DMS 273 treated with DMSO at 0.1 percent for 48 hours (cell line): ENCODE measurements at regions not wholly inside any gene's neighbourhood (a gene's known extent, or its start where the extent isn't known, plus 50 kb on each side); places are given as distances from the start of the nearest gene placed in this dataset.
"Not testable (repeated sequence)": the region's sequence is repeated elsewhere in the genome, so short reads cannot be mapped to it uniquely, and the experiment has no call there.

Experiments used
- DNase-seq: peaks from one replicate; lab custom pipeline; 2025; lab: John Stamatoyannopoulos, UW

- DNase-seq, result no peak
Observed at GRCh38 chr5:9731159-9731558, 101.0 kb upstream of the TAS2R1 start.

GRCh38 chr5:9728261-9728660, 98.1 kb upstream of the TAS2R1 start:
- DNase-seq, result no peak

- DNase-seq, result no peak
Observed at GRCh38 chr5:9726931-9727330, 96.8 kb upstream of the TAS2R1 start.

- not testable (repeated sequence) for DNase-seq
Observed at GRCh38 chr5:9725265-9725664, 95.1 kb upstream of the TAS2R1 start.

DNA sequence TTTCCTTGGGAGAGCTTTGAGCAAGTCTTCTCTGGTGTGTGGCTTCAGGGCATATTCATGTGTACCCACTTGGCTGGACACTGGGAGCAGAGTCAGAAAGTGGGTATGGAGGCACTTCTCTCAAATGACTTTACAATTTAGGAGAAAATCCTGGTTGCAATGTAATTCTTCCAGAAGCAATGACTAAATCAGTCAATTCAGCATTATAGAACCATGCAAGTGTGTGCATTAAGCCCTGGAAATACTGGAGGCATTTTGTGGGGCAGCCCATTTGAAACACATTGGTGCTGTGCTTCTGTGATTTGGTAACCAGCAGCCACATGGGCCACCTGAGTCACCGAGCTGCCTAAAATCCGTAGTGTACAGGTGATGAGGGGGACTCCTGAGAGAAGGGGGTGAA, 94.6 kb upstream of the TAS2R1 start:
- DNase-seq, result no peak

DNA sequence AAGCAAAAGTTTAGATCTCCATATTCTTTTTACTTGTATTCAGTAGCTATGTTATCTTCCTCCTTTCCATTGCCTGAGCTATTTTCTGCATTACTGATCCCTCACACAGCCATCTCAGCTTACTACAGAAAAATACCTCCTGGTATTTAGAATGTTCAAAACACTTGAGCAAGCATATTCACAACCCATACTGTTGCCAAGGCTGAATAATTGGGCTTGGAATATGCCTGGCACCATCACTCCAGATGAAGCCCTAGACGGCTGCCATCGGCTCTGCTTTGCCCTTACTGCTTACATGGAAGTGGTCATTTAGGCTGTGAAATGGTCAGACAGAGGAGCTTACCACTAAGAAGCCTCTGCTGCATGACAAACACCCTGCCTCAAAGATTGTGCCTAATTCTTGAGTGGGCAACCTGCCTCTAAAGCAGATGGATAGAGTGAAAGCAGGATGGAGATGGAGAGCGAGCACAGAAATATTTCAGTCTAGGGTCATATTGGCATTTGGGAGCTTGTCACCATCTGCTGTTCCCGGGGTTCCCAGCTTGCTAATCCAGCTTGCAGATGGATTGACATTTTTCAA, 92.5 kb upstream of the TAS2R1 start:
- DNase-seq, result no peak

GRCh38 chr5:9721161-9721560, 91.0 kb upstream of the TAS2R1 start:
- DNase-seq, result no peak

DNA sequence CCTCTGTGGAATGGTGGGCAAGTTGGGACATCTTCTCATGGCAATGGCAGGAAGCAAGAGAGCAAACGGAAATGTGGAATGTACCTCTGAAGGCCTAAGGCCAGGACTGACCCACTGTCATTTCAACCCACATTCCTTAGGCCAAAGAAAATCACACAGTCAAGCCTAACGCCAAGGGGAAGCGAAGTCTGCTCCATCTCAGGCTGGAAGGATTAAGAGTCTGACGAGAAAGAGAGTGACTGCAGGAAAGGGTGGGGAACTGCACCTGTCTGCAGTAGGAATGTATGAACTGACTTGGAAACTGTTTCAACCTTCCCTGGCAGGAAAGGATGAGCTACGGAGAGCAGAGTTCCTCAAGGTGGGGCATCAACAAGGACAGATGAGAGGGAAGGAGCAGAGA, 90.2 kb upstream of the TAS2R1 start:
- no peak for DNase-seq

- no peak for DNase-seq
Observed at GRCh38 chr5:9716838-9717281, 86.7 kb upstream of the TAS2R1 start.

DNA sequence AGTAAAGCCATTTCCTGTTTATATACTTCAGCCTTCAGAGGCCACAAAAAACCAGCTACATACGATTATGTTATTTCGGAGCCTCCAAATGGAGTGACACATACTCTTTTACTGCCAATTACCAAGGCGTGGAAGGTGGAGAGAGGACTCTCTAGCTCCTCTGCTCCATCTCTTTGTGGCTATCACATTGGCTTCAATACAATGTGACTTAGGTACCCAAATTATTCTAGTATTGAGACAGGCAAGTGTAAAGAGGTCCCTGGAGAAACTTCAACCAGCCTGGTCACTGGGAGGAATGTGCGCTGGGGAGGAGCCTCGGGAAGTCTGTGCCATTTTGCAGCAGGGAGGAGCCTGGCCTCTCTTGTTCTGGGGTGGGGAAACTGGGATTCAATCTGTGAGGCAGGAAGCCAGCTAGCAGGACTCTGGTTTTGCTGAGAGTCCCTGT, 85.8 kb upstream of the TAS2R1 start:
- DNase-seq, result no peak

DNA sequence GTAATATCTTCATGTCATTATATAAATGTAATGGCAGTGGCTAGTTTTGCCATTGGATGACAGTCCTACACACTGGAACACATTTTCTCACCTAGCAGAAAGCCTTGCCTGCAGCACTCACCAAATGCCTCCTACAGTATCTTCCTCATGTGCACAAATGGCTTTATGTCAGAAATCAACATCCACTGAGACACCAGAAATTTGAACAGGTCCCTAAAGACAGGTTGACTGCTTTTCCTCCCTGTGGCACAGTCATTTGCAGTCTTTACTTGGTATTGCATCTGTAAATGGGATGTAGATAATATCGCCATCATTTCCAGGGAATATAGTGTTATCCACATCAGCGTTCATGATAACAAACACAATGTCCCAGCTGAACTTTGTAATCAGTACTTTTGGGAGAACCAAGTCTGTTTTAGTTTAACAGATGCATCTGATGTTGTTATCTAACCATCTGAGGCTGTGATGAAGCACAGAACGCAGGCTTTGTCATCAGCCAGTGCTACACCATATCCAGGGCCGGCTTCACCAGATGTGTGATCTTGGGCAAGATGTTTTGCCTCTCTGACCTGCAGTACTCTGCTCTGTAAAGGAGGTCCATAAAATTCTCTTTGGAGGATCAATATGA, 83.9 kb upstream of the TAS2R1 start:
- DNase-seq, result no peak

- DNase-seq, result no peak
Observed at GRCh38 chr5:9713356-9713755, 83.2 kb upstream of the TAS2R1 start.

DNA sequence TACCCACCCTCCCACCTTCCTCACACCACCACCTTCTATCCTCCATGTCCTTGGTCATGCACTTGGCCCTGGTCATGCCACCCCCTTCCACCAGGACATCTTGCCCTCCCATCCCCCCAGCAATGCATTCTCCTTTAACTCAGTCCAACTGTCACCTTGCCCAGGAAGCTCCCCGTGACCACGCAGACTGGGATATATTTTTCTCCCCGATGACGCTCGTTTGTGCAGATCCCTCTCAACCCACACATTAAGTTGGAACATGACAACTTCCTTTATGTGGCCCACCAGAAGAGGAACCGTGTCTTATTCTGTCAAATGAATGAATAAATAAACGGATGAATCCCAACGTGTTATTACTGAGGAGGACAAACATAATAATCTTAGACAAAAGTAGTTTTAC, 82.8 kb upstream of the TAS2R1 start:
- DNase-seq, result no peak

DNA sequence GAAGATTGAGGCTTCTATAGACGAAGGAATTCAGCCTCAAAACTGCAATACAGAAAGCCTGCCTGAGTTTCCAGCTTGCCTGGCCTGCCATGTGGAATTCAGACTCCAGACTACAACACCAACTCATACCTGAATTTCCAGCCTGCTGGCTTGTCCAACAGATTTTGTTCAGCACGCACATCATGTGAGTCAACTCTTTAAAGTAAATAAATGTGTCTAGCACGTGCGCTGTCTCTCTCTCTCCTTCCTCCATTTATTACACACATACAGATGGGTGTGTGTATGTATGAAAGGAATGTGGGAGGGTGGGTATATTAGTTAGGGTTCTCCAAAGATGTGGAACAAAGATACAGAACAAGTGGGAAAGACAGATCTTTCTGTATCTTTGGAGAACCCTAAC, 82.4 kb upstream of the TAS2R1 start:
- no peak for DNase-seq

DNA sequence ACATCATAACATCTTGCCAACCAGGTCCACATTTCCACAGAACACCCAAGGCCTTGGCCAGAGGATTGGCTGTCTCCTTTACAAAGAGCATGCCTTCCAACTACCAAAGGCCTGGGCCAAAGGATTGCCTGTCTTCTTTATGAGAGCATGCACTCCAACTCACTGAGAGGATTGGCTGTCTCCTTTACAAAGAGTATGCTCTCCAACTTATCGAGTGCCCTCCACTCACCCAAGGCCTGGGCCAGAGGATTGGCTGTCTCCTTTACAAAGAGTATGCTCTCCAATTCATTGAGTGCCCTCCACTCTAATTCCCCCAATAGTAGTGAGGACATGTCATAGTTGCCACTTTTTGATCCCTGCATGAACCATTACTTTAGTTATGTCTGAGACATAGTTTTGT, 79.9 kb upstream of the TAS2R1 start:
- no peak for DNase-seq

GRCh38 chr5:9707732-9708462, 77.7 kb upstream of the TAS2R1 start:
- no peak for DNase-seq

GRCh38 chr5:9699681-9700080, 69.5 kb upstream of the TAS2R1 start:
- no peak for DNase-seq

DNA sequence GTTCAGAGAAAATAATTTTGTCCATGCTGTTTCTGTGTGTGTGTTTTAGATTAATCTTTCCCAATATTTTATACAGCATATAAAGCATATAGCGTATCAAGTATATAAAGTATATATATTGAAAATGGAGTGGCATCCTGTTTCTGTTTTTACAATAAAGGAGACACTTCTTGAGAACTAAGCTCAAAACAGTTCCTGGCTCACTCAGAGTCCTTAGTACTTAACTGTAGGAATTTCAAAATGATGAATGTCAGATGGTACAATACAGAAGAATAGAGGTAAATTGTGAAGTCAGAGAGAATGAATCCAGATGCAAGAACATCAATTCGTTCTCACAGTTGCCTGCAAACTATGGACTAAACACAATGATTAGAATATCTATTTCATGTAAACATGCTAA, 68.7 kb upstream of the TAS2R1 start:
- no peak for DNase-seq

DNA sequence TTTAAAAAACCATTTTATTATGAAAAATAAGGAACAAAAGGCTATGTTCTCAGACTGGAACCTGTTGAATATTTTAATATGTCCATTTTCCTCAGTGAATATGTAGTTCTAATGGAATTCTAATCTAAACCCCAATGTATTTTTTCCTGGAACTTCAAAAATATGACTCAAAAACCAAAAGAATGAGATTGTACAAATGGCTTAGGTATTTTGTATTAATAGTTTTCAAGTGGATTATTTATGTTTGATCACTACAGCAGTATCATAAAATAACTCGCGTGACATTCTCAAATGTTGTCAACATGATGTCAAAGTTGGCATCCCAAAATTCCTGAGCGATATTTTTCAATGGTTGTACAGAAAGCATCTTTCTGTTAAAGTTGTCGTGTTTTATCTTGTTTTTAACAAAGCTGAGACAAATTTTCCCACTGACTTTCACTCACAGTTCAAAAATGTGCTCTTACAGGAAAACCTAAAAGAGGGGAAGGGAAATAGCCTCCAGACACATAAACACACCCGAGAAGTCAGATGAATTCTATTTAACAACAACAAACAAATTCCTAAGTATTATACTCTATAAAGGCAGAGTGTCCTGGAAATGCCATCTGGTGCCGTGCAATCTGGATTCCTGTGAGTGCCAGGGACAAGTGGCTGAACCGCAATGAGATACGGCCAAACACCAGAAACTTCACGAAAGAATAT, 68.1 kb upstream of the TAS2R1 start:
- DNase-seq, result no peak

DNA sequence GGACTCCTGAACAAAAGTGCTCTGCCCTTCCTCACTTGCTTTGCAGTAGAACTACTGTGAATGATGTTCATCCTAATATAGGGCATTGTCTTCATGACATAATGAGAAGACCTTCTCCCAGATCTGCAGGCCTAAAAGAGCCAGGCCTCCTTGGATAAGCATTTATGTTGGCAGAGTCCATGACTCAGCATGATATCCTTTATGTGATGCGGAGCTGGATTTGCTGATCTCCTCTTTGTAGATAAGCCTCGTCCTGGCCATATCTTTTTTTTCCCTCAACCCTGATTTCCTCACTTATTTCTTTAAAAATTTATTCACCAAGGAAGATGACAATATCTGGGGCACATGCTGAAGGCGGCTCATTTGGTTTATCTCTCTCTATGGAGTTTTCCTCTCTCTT, 62.4 kb upstream of the TAS2R1 start:
- no peak for DNase-seq

DNA sequence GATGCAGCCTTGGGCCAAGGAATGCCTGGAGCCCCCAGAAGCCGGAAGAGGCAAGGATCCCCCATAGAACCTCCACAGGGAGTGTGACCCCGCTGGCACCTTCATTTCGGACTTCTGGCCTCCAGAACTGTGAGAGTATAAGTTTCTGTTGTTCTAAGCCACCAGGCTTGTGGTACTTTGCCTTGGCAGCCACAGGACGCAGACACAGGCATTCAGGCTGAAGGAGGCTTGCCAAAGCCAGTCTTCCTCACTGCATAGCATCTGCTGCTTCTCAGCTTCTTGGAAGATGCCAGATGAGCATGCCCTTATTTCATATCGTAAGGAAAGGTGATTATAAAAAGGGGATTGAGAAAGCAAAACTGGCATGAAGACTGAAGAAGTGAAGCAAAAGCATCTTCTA, 61.1 kb upstream of the TAS2R1 start:
- DNase-seq, result no peak

GRCh38 chr5:9690751-9691150, 60.6 kb upstream of the TAS2R1 start:
- DNase-seq, result no peak

- no peak for DNase-seq
Observed at GRCh38 chr5:9686216-9686615, 56.1 kb upstream of the TAS2R1 start.
